Mesenchymal stem cell (in vitro differentiated cells and primary cell): ENCODE measurements at regions not wholly inside any gene's neighbourhood (a gene's known extent, or its start where the extent isn't known, plus 50 kb on each side); places are given as distances from the start of the nearest gene placed in this dataset.

ENCODE experiments used
- DNase-seq: peaks from one replicate; pipeline ENCODE4 v3.0.0-alpha.2; 2013
- H2AFZ ChIP-seq: one replicate; pipeline ENCODE4 v1.6.1; 2013; ENCODE audit warnings: low read depth, mild to moderate bottlenecking, control low read depth, inconsistent platforms, low read length, moderate library complexity
- H2AK5ac ChIP-seq: 2 replicates; pipeline ENCODE4 v1.6.1; 2013; ENCODE audit warnings: low read length, moderate library complexity, mild to moderate bottlenecking, inconsistent platforms; ENCODE audit not compliant: severe bottlenecking
- H2BK120ac ChIP-seq: one replicate; pipeline ENCODE4 v1.6.1; 2013; ENCODE audit warnings: low read depth, mild to moderate bottlenecking, inconsistent platforms, low read length, moderate library complexity
- H2BK12ac ChIP-seq, 2 experiments: one replicate each; pipeline ENCODE4 v1.6.1; 2013; ENCODE audit warnings: inconsistent platforms in 2 of 2, low read length in 2 of 2, mild to moderate bottlenecking in 2 of 2, moderate library complexity in 2 of 2, control low read depth in 1 of 2
- H2BK15ac ChIP-seq: one replicate; pipeline ENCODE4 v1.6.1; 2013; ENCODE audit warnings: mild to moderate bottlenecking, low read depth, inconsistent platforms; ENCODE audit not compliant: poor library complexity, severe bottlenecking
- H2BK5ac ChIP-seq: 2 replicates; pipeline ENCODE4 v1.6.1; 2013; ENCODE audit warnings: low read depth, mild to moderate bottlenecking, low read length, control low read depth, inconsistent platforms; ENCODE audit not compliant: poor library complexity, severe bottlenecking
- H3K14ac ChIP-seq, 2 experiments: one replicate each; pipeline ENCODE4 v1.6.1; 2013; ENCODE audit warnings: inconsistent platforms in 2 of 2, low read length in 2 of 2, control low read depth in 1 of 2, mild to moderate bottlenecking in 1 of 2, moderate library complexity in 1 of 2
- H3K18ac ChIP-seq, 2 experiments: one replicate each; pipeline ENCODE4 v1.6.1; 2013; ENCODE audit warnings: inconsistent platforms in 2 of 2, low read length in 2 of 2, control low read depth in 1 of 2, low read depth in 1 of 2, mild to moderate bottlenecking in 1 of 2
- H3K23ac ChIP-seq, 2 experiments: one replicate each; pipeline ENCODE4 v1.6.1; 2013; ENCODE audit warnings: inconsistent platforms in 2 of 2, low read length in 2 of 2, mild to moderate bottlenecking in 2 of 2, moderate library complexity in 2 of 2, control low read depth in 1 of 2
- H3K27ac ChIP-seq: 2 replicates; pipeline ENCODE4 v1.5.1; 2013; ENCODE audit warnings: mild to moderate bottlenecking, moderate library complexity, low read length, control low read depth, inconsistent platforms; ENCODE audit not compliant: poor library complexity, severe bottlenecking
- H3K27me3 ChIP-seq, 2 experiments: 2 replicates each; pipeline versions ENCODE4 v1.6.1 to v1.7.0; 2013; ENCODE audit warnings: low read length in 2 of 2, mild to moderate bottlenecking in 2 of 2, moderate library complexity in 2 of 2, control low read depth in 1 of 2, inconsistent platforms in 1 of 2; ENCODE audit not compliant: control insufficient read depth in 1 of 2, insufficient read depth in 1 of 2
- H3K36me3 ChIP-seq, 2 experiments: 2 replicates each; pipeline versions ENCODE4 v1.6.1 to v1.7.0; 2013; ENCODE audit warnings: low read length in 2 of 2, control low read depth in 1 of 2, inconsistent platforms in 1 of 2, low read depth in 1 of 2, mild to moderate bottlenecking in 1 of 2; ENCODE audit not compliant: insufficient read depth in 2 of 2, control insufficient read depth in 1 of 2
- H3K4ac ChIP-seq, 2 experiments: one replicate each; pipeline ENCODE4 v1.6.1; 2013; ENCODE audit warnings: inconsistent platforms in 2 of 2, low read length in 2 of 2, mild to moderate bottlenecking in 2 of 2, moderate library complexity in 2 of 2, control low read depth in 1 of 2, low read depth in 1 of 2
- H3K4me1 ChIP-seq: 2 replicates; pipeline ENCODE4 v1.6.1; 2013; ENCODE audit warnings: low read depth, low read length, control low read depth; ENCODE audit not compliant: control insufficient read depth, insufficient read depth
- H3K4me2 ChIP-seq: 2 replicates; pipeline ENCODE4 v1.6.1; 2013; ENCODE audit warnings: low read length, mild to moderate bottlenecking, inconsistent platforms; ENCODE audit not compliant: poor library complexity, severe bottlenecking
- H3K4me3 ChIP-seq, 2 experiments: 2 replicates each; pipeline versions ENCODE4 v1.5.1 to v1.7.0; 2013; ENCODE audit warnings: low read length in 2 of 2, mild to moderate bottlenecking in 2 of 2, control low read depth in 1 of 2, low read depth in 1 of 2; ENCODE audit not compliant: insufficient read depth in 1 of 2
- H3K79me1 ChIP-seq: replicated peaks from 2 replicates; pipeline ENCODE4 v1.6.1; 2013; ENCODE audit warnings: mild to moderate bottlenecking, control low read depth, low read length, inconsistent platforms; ENCODE audit not compliant: poor library complexity, severe bottlenecking
- H3K9ac ChIP-seq: 2 replicates; pipeline ENCODE4 v1.7.0; 2013; ENCODE audit warnings: mild to moderate bottlenecking, low read length, moderate library complexity
- H3K9me3 ChIP-seq: 2 replicates; pipeline ENCODE4 v1.7.0; 2013; ENCODE audit warnings: mild to moderate bottlenecking, low read length; ENCODE audit not compliant: control insufficient read depth
- H4K8ac ChIP-seq: one replicate; pipeline ENCODE4 v1.6.1; 2013; ENCODE audit warnings: inconsistent platforms, mild to moderate bottlenecking, low read length, moderate library complexity
- H4K91ac ChIP-seq: one replicate; pipeline ENCODE4 v1.6.1; 2013; ENCODE audit warnings: mild to moderate bottlenecking, low read length, inconsistent platforms
- WGBS: methylation state at CpG from one replicate; pipeline ENCODE4 v1.1.7; 2013; ENCODE audit warnings: mixed read lengths; 5-methylcytosine and 5-hydroxymethylcytosine counted together

- no peak overlapping the region for H3K4me2 ChIP-seq
- H2BK12ac ChIP-seq = no peak overlapping the region
- H3K23ac ChIP-seq = no peak overlapping the region
- H2BK120ac ChIP-seq = no peak overlapping the region
- no peak overlapping the region for H3K18ac ChIP-seq
- H3K27me3 ChIP-seq = peaks cover 6 to 17% of the 10 kb centered on the region in 2 experiments
- DNase-seq = no peak
- no peak overlapping the region for H2AK5ac ChIP-seq
- H3K4me3 ChIP-seq = no peak overlapping the region
- no peaks in the 10 kb centered on the region for H3K4me1 ChIP-seq
- H3K9ac ChIP-seq = no peak overlapping the region
- no peak overlapping the region for H3K14ac ChIP-seq
- no peak overlapping the region for H4K8ac ChIP-seq
- H3K36me3 ChIP-seq = no peaks in the 10 kb centered on the region
- no peaks in the 10 kb centered on the region for H3K79me1 ChIP-seq
- H3K9me3 ChIP-seq = no peaks in the 10 kb centered on the region
- H2BK5ac ChIP-seq = no peak overlapping the region
- no peak overlapping the region for H3K4ac ChIP-seq
- H4K91ac ChIP-seq = no peak overlapping the region
- WGBS = 33% methylated on average over 1 of the region's 1 CpG
- H3K27ac ChIP-seq = no peak overlapping the region
- no peak overlapping the region for H2AFZ ChIP-seq
- H2BK15ac ChIP-seq = no peak overlapping the region
Measured at GRCh38 chr20:22512911-22513489, 71.4 kb downstream of the FOXA2 start.

DNA sequence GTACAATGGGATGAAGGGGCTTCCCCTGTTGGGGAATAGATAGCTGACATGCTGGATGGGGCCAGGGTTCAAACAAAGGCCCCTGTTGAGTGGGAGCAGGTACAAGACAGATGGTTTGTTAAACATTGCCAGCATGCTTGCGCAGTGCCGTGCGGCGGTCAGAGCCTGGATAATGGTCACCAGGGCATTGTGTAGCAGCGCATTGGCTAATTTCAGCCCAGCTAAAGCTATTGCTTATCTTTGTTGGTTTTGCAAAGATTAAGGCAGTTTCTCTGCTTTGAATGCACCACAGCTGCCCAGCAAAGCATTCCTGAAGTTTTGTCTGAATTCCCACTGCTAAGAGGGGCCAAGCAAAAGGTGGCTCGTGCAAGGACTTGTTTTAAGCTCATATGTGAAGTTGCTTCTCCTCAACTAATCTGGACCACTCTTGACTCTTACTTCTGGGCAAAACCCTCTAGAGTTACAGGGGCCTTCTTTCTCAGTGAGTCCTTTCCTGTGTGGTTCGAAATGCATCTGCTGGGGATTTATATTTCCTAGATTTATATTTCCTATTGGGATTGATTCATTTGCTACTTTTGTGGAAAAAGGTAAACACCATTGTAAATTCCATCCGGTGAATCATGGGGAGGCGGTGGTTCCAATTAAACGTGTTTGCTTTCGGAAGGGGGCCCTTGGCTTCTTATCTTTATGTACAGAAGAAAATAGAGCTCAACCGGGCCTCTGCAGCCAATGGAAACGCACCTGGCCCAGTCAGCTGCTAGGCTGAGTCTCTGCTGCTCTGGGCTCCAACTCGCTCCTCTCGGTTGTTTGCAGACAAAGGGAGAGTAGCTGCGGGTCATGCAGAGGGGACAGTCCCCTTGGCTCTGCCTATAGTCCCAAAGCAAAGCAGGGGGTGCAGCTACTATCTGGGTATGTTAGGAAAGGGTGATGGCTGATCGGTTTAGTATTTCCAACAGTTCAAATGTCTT is 72.1 kb downstream of the FOXA2 start:
- H2BK12ac ChIP-seq = no peak overlapping the region
- H3K27me3 ChIP-seq = peaks cover 6 to 17% of the 10 kb centered on the region in 2 experiments
- no peak overlapping the region for H2AFZ ChIP-seq
- H3K4me2 ChIP-seq = no peak overlapping the region
- H3K9me3 ChIP-seq = no peaks in the 10 kb centered on the region
- no peak overlapping the region for H3K18ac ChIP-seq
- no peak overlapping the region for H2BK5ac ChIP-seq
- H4K91ac ChIP-seq = no peak overlapping the region
- no peaks in the 10 kb centered on the region for H3K79me1 ChIP-seq
- H4K8ac ChIP-seq = no peak overlapping the region
- H2AK5ac ChIP-seq = no peak overlapping the region
- H3K27ac ChIP-seq = no peak overlapping the region
- 82% methylated on average over 16 of the region's 17 CpGs for WGBS
- H3K4ac ChIP-seq = no peak overlapping the region
- no peak overlapping the region for H2BK15ac ChIP-seq
- no peaks in the 10 kb centered on the region for H3K4me1 ChIP-seq
- no peak overlapping the region for H2BK120ac ChIP-seq
- H3K36me3 ChIP-seq = no peaks in the 10 kb centered on the region
- no peak overlapping the region for H3K14ac ChIP-seq
- no peak for DNase-seq
- no peak overlapping the region for H3K23ac ChIP-seq
- no peak overlapping the region for H3K4me3 ChIP-seq
- H3K9ac ChIP-seq = no peak overlapping the region

DNA sequence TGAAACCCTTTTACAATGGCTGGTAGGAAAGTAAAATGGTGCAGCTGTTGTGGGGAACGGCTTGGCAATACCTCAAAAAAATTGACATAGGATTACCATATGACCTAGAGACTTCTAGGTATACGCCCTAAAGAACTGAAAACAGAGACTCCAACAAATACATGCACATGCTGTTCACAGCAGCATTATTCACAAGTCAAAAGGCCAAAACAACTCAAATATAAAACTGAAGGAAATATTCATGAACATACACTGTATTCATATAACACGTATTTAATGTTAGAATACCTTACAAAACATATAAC is 74.6 kb downstream of the FOXA2 start:
- Histone ChIP-seq H3K4ac (no peak overlapping the region), H3K36me3 (no peaks in the 10 kb centered on the region), H3K18ac (no peak overlapping the region), H3K9ac (no peak overlapping the region), H3K23ac (no peak overlapping the region), H3K27me3 (peaks cover 6 to 9% of the 10 kb centered on the region in 2 experiments), H2BK12ac (no peak overlapping the region), H3K4me2 (no peak overlapping the region), H3K27ac (no peak overlapping the region), H2AFZ (no peak overlapping the region), H2BK120ac (no peak overlapping the region), H3K79me1 (no peaks in the 10 kb centered on the region), H3K9me3 (no peaks in the 10 kb centered on the region), H2AK5ac (no peak overlapping the region), H4K91ac (no peak overlapping the region), H3K4me3 (no peak overlapping the region), H2BK15ac (no peak overlapping the region), H3K4me1 (no peaks in the 10 kb centered on the region), H2BK5ac (no peak overlapping the region), H3K14ac (no peak overlapping the region), H4K8ac (no peak overlapping the region)
- no peak for DNase-seq
- WGBS = 62% methylated on average over 3 of the region's 3 CpGs

GRCh38 chr20:22509090-22509842 is 75.1 kb downstream of the FOXA2 start:
- H3K4ac ChIP-seq = no peak overlapping the region

More at GRCh38 chr20:22509090-22509842, 75.1 kb downstream of the FOXA2 start:
- Histone ChIP-seq H3K4me1 (no peaks in the 10 kb centered on the region), H3K14ac (no peak overlapping the region), H3K27ac (no peak overlapping the region), H2BK120ac (no peak overlapping the region), H3K36me3 (no peaks in the 10 kb centered on the region), H2BK12ac (no peak overlapping the region), H3K9me3 (no peaks in the 10 kb centered on the region), H4K91ac (no peak overlapping the region), H2AK5ac (no peak overlapping the region), H3K23ac (no peak overlapping the region), H3K79me1 (no peaks in the 10 kb centered on the region), H2AFZ (no peak overlapping the region), H3K27me3 (peaks cover 6 to 9% of the 10 kb centered on the region in 2 experiments), H3K9ac (no peak overlapping the region), H4K8ac (no peak overlapping the region), H3K18ac (no peak overlapping the region), H2BK15ac (no peak overlapping the region), H2BK5ac (no peak overlapping the region), H3K4me3 (no peak overlapping the region), H3K4me2 (no peak overlapping the region)
- DNase-seq = no peak
- WGBS = 68% methylated on average over 7 of the region's 7 CpGs
